ENCODE measurements at regions not wholly inside any gene's neighbourhood (a gene's known extent, or its start where the extent isn't known, plus 50 kb on each side); places are given as distances from the start of the nearest gene placed in this dataset.
A peak's percentile ranks its signal among the peaks of the same experiment; 100 is the strongest.

GRCh38 chr16:86072328-86073102 is 173.6 kb downstream of the IRF8 start:
- DNase-seq (ENCODE audit: low spot score) (no peak), ATAC-seq (ENCODE audit: insufficient number of reproducible peaks, low FRiP score, low read depth) (no peak)
- Histone ChIP-seq H3K36me3 (no peaks in the 10 kb centered on the region), H3K4me1 (ENCODE audit: control insufficient read depth in 1 of 2, low read depth in 2 of 2) (no peaks in the 10 kb centered on the region), H3K4me3 (no peak overlapping the region), H3K27ac (no peak overlapping the region), H3K9me3 (no peaks in the 10 kb centered on the region), H3K27me3 (replicated peaks; ENCODE audit: insufficient read depth) (no peaks in the 10 kb centered on the region)
- TF ChIP-seq CTCF (IDR thresholded peaks at IDR 0.05): peak; percentile 70

GRCh38 chr16:86073103-86073625 is 174.2 kb downstream of the IRF8 start:
- no peak overlapping the region for H3K27ac ChIP-seq
- DNase-seq (ENCODE audit: low spot score) (no peak), ATAC-seq (ENCODE audit: insufficient number of reproducible peaks, low FRiP score, low read depth) (no peak)
- no peak overlapping the region for H3K4me3 ChIP-seq
- no peaks in the 10 kb centered on the region for H3K4me1 ChIP-seq (ENCODE audit: control insufficient read depth in 1 of 2, low read depth in 2 of 2)
- no peaks in the 10 kb centered on the region for H3K9me3 ChIP-seq
- no peaks in the 10 kb centered on the region for H3K36me3 ChIP-seq
- H3K27me3 ChIP-seq (replicated peaks; ENCODE audit: insufficient read depth): no peaks in the 10 kb centered on the region
- TF ChIP-seq CTCF (IDR thresholded peaks at IDR 0.05): no peak

GRCh38 chr16:86073763-86074493 is 175.0 kb downstream of the IRF8 start:
- no peaks in the 10 kb centered on the region for H3K9me3 ChIP-seq
- DNase-seq (ENCODE audit: low spot score) (no peak), ATAC-seq (ENCODE audit: insufficient number of reproducible peaks, low FRiP score, low read depth) (no peak)
- no peak for TF ChIP-seq CTCF (IDR thresholded peaks at IDR 0.05)
- no peak overlapping the region for H3K4me3 ChIP-seq
- no peaks in the 10 kb centered on the region for H3K36me3 ChIP-seq
- no peaks in the 10 kb centered on the region for H3K27me3 ChIP-seq (replicated peaks; ENCODE audit: insufficient read depth)
- H3K27ac ChIP-seq: no peak overlapping the region
- H3K4me1 ChIP-seq (ENCODE audit: control insufficient read depth in 1 of 2, low read depth in 2 of 2): no peaks in the 10 kb centered on the region

DNA sequence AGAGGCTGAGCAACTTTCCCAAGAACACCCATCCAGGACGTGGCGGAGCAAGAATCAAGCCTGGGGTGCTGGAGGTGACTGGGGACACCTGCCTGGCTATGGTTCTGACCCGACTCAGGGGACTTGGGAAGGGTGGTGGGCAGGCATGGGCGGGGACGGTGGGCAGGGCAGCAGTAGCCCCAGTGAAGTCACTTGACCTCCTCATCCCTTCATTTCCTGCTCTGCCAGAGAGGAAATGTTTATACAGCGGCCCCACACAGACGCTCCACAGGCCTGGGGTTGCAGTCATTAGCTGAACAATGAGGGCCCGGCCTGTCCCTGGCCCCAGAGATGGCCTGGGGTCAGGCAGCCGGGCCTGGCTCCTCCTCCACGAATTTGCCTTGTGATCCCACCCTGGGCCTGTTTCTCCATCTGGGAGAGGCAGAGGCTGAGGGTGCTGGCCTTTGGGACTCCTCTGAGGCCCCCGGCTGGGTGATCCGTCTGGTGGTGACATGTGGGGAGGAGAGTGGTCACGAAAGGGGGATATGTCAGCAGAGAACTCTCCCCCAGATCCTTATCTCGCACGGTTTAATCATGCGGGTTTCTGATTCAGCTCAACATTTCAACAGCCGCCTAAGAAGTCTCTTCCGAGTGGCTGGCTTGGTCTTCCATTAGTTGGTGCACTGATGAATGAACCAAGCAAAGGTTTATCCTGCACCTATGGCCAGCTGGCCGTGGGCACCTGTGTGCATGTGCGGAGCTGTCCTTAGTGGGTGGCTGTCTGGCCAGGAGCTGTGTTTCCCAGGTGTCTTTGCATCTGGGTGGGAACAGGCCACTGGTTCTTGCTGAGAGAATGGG is 175.9 kb downstream of the IRF8 start:
- no peaks in the 10 kb centered on the region for H3K9me3 ChIP-seq
- no peak overlapping the region for H3K27ac ChIP-seq
- no peak overlapping the region for H3K4me3 ChIP-seq
- TF ChIP-seq CTCF (IDR thresholded peaks at IDR 0.05): no peak
- no peaks in the 10 kb centered on the region for H3K27me3 ChIP-seq (replicated peaks; ENCODE audit: insufficient read depth)
- no peak for ATAC-seq (ENCODE audit: insufficient number of reproducible peaks, low FRiP score, low read depth)
- H3K4me1 ChIP-seq (ENCODE audit: control insufficient read depth in 1 of 2, low read depth in 2 of 2): no peaks in the 10 kb centered on the region
- no peak for DNase-seq (ENCODE audit: low spot score)
- H3K36me3 ChIP-seq: no peaks in the 10 kb centered on the region

DNA sequence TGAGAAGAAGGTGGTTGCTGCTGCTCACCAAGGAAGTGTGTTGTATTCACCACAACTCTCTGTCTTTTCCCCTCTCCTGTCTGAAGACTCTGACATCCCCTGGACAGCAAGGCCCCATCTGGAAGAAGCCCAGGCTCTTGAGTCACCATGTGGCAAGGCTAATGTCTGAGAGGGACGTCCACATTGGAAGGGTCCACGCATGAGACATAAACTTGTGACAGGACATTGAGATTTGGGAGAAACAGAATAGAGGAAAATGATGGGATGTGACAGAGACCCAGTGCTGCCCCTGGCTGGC is 176.5 kb downstream of the IRF8 start:
- no peaks in the 10 kb centered on the region for H3K9me3 ChIP-seq
- no peaks in the 10 kb centered on the region for H3K4me1 ChIP-seq (ENCODE audit: control insufficient read depth in 1 of 2, low read depth in 2 of 2)
- ATAC-seq (ENCODE audit: insufficient number of reproducible peaks, low FRiP score, low read depth): no peak
- H3K36me3 ChIP-seq: no peaks in the 10 kb centered on the region
- no peak overlapping the region for H3K27ac ChIP-seq
- no peak overlapping the region for H3K4me3 ChIP-seq
- DNase-seq (ENCODE audit: low spot score): no peak
- no peaks in the 10 kb centered on the region for H3K27me3 ChIP-seq (replicated peaks; ENCODE audit: insufficient read depth)
- TF ChIP-seq CTCF (IDR thresholded peaks at IDR 0.05): no peak
